ENCODE measurements at regions not wholly inside any gene's neighbourhood (a gene's known extent, or its start where the extent isn't known, plus 50 kb on each side); places are given as distances from the start of the nearest gene placed in this dataset.
A peak's percentile ranks its signal among the peaks of the same experiment; 100 is the strongest.

GRCh38 chr7:22640269-22640668, 86.7 kb upstream of the IL6 start:
- in situ Hi-C loops (cut with HindIII; ENCODE audit: low sequenced_read_pairs), result no loop called here
- TF ChIP-seq CTCF (IDR thresholded peaks at IDR 0.05; ENCODE audit: low read depth, low read length, missing control alignments), result no peak
- no peak for DNase-seq (ENCODE audit: low read depth)
- H3K4me3 ChIP-seq (ENCODE audit: low read depth, low read length), result no peak overlapping the region

- no peak for TF ChIP-seq CTCF (IDR thresholded peaks at IDR 0.05; ENCODE audit: low read depth, low read length, missing control alignments)
- in situ Hi-C loops (cut with HindIII; ENCODE audit: low sequenced_read_pairs), result no loop called here
- H3K4me3 ChIP-seq (ENCODE audit: low read depth, low read length), result no peak overlapping the region
- no peak for DNase-seq (ENCODE audit: low read depth)
These were observed 87.6 kb upstream of the IL6 start for GRCh38 chr7:22639396-22639795.

- in situ Hi-C loops (cut with HindIII; ENCODE audit: low sequenced_read_pairs), result no loop called here
- no peak overlapping the region for H3K4me3 ChIP-seq (ENCODE audit: low read depth, low read length)
- no peak for TF ChIP-seq CTCF (IDR thresholded peaks at IDR 0.05; ENCODE audit: low read depth, low read length, missing control alignments)
- DNase-seq (ENCODE audit: low read depth), result no peak
These were observed 91.7 kb upstream of the IL6 start for GRCh38 chr7:22635349-22635748.

GRCh38 chr7:22633954-22634474, 93.0 kb upstream of the IL6 start:
- in situ Hi-C loops (cut with HindIII; ENCODE audit: low sequenced_read_pairs), result no loop called here
- no peak overlapping the region for H3K4me3 ChIP-seq (ENCODE audit: low read depth, low read length)
- no peak for DNase-seq (ENCODE audit: low read depth)
- TF ChIP-seq CTCF (IDR thresholded peaks at IDR 0.05; ENCODE audit: low read depth, low read length, missing control alignments), result no peak

GRCh38 chr7:22633286-22633953, 93.6 kb upstream of the IL6 start:
- in situ Hi-C loops (cut with HindIII; ENCODE audit: low sequenced_read_pairs), result no loop called here
- H3K4me3 ChIP-seq (ENCODE audit: low read depth, low read length), result no peak overlapping the region
- DNase-seq (ENCODE audit: low read depth), result peak; percentile 23
- TF ChIP-seq CTCF (IDR thresholded peaks at IDR 0.05; ENCODE audit: low read depth, low read length, missing control alignments), result no peak

GRCh38 chr7:22632674-22633073, 94.3 kb upstream of the IL6 start:
- TF ChIP-seq CTCF (IDR thresholded peaks at IDR 0.05; ENCODE audit: low read depth, low read length, missing control alignments), result no peak
- in situ Hi-C loops (cut with HindIII; ENCODE audit: low sequenced_read_pairs), result no loop called here
- no peak overlapping the region for H3K4me3 ChIP-seq (ENCODE audit: low read depth, low read length)
- no peak for DNase-seq (ENCODE audit: low read depth)

All from astrocyte of the cerebellum (primary cell).